ENCODE measurements at regions not wholly inside any gene's neighbourhood (a gene's known extent, or its start where the extent isn't known, plus 50 kb on each side); places are given as distances from the start of the nearest gene placed in this dataset.

- POLR2A ChIA-PET = no interaction called here
- TF ChIP-seq, protein P1, sequence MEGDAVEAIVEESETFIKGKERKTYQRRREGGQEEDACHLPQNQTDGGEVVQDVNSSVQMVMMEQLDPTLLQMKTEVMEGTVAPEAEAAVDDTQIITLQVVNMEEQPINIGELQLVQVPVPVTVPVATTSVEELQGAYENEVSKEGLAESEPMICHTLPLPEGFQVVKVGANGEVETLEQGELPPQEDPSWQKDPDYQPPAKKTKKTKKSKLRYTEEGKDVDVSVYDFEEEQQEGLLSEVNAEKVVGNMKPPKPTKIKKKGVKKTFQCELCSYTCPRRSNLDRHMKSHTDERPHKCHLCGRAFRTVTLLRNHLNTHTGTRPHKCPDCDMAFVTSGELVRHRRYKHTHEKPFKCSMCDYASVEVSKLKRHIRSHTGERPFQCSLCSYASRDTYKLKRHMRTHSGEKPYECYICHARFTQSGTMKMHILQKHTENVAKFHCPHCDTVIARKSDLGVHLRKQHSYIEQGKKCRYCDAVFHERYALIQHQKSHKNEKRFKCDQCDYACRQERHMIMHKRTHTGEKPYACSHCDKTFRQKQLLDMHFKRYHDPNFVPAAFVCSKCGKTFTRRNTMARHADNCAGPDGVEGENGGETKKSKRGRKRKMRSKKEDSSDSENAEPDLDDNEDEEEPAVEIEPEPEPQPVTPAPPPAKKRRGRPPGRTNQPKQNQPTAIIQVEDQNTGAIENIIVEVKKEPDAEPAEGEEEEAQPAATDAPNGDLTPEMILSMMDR (IDR thresholded peaks at IDR 0.05; ENCODE audit: control extremely low read depth, extremely low read depth, low read depth, missing control alignments) = no peak
- CTCF ChIA-PET = interaction anchor here (1.0 to 2.4 kb wide), 2 partner anchors 13 to 32 kb away, joined by 3 to 6 read pairs; no protein-coding TSS in a partner anchor
- DNase-seq (ENCODE audit: extremely low spot score) = no peak
These were observed 153.3 kb downstream of the ESM1 start for GRCh38 chr5:54832045-54832444.

- TF ChIP-seq, protein P1 (IDR thresholded peaks at IDR 0.05; ENCODE audit: control extremely low read depth, extremely low read depth, low read depth, missing control alignments) = no peak
- DNase-seq (ENCODE audit: extremely low spot score) = no peak
- ChIA-PET CTCF (interaction anchor here (1.5 to 1.7 kb wide), 2 partner anchors 10 to 35 kb away, joined by 4 read pairs; no protein-coding TSS in a partner anchor), POLR2A (no interaction called here)
These were observed 154.2 kb downstream of the ESM1 start for GRCh38 chr5:54831233-54831632.

GRCh38 chr5:54829676-54830535 is 155.5 kb downstream of the ESM1 start:
- no peak for DNase-seq (ENCODE audit: extremely low spot score)
- ChIA-PET CTCF (interaction anchor here (0.8 to 1.7 kb wide), 5 partner anchors 9 to 37 kb away, joined by 3 to 4 read pairs (median 4); no protein-coding TSS in a partner anchor), POLR2A (no interaction called here)
- TF ChIP-seq, protein P1 (IDR thresholded peaks at IDR 0.05; ENCODE audit: control extremely low read depth, extremely low read depth, low read depth, missing control alignments) = no peak

DNA sequence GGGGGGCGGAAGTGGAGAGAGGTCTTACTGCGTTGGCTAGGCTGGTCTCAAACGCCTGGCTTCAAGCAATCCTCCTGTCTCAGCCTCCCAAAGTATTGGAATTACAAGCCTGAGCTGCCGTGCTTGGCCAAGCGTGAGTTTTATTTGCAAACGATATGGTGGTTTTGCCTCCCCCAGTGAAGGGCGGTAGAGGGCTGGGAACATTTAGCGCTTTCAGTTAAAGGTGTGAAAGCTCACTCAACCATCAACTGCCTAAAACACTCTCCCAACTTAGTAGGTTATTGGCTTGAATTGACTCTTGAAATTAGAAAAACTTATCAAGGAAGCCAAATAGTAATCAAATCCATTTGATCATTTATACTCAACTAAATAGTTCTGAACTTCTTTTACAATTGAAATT is 156.3 kb downstream of the ESM1 start:
- CTCF ChIA-PET = interaction anchor here (0.9 to 1.7 kb wide), 2 partner anchors 16 to 18 kb away, joined by 3 to 6 read pairs; no protein-coding TSS in a partner anchor
- POLR2A ChIA-PET = no interaction called here
- TF ChIP-seq, protein P1 (IDR thresholded peaks at IDR 0.05; ENCODE audit: control extremely low read depth, extremely low read depth, low read depth, missing control alignments) = no peak
- DNase-seq (ENCODE audit: extremely low spot score) = no peak

GRCh38 chr5:54828151-54828550 is 157.2 kb downstream of the ESM1 start:
- ChIA-PET CTCF (interaction anchor here (0.9 to 1.7 kb wide), 2 partner anchors 17 kb away, joined by 3 to 6 read pairs; no protein-coding TSS in a partner anchor), POLR2A (no interaction called here)
- TF ChIP-seq, protein P1 (IDR thresholded peaks at IDR 0.05; ENCODE audit: control extremely low read depth, extremely low read depth, low read depth, missing control alignments) = no peak
- DNase-seq (ENCODE audit: extremely low spot score) = no peak

DNA sequence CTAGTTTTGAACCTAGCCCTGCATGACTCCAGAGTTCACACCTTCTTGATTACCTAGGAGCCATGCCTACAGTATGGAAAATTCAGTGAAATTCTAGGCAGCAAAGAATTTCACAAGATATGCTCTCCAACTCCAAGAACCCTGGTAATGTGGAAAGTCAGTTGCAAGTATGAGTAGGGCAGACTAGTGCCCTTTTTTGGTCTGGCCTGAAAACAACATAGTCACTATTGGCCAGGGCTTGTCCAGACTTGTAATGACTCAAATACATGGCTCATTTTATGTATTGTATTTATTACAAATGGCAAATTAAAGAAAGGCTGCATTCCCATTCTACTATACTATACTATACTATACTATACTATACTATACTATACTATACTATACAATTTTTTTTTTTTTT is 160.4 kb downstream of the ESM1 start:
- CTCF ChIA-PET = interaction anchor here (1.2 kb wide), 1 partner anchor 20 kb away, joined by 3 read pairs; no protein-coding TSS in a partner anchor
- DNase-seq (ENCODE audit: extremely low spot score) = no peak

More for the DNA sequence above, 160.4 kb downstream of the ESM1 start:
- TF ChIP-seq, protein P1 (IDR thresholded peaks at IDR 0.05; ENCODE audit: control extremely low read depth, extremely low read depth, low read depth, missing control alignments) = no peak
- POLR2A ChIA-PET = no interaction called here

Data from GM10248 (cell line).